DMS153 treated with DMSO at 0.1 percent for 48 hours (cell line): ENCODE measurements at regions not wholly inside any gene's neighbourhood (a gene's known extent, or its start where the extent isn't known, plus 50 kb on each side); places are given as distances from the start of the nearest gene placed in this dataset.

Experiments
- DNase-seq: peaks from one replicate; lab custom pipeline; 2025; ENCODE audit not compliant: unreplicated experiment; lab: John Stamatoyannopoulos, UW

- DNase-seq: peak; percentile 69
Observed at GRCh38 chr1:163796394-163796821, 474.7 kb downstream of the NUF2 start.

DNA sequence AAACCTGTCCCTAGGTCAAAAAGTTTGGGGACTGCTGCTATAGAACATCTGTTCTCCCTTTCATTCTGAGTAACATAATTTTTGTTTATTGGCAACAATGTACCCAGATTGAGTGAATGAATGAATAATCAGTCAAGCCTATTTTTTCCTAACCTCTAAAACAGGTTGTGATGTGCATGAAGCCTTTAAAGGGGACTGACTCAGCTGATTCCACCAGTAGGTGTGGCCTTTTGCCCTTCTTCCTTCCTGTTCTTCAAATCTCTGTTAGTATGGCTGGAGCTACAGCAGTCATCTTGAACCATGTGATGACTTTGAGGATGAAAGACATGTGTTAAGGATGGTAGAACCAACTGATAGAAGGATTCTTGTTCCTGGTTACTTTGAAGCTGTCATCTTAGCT, 476.1 kb downstream of the NUF2 start:
- DNase-seq: no peak

DNA sequence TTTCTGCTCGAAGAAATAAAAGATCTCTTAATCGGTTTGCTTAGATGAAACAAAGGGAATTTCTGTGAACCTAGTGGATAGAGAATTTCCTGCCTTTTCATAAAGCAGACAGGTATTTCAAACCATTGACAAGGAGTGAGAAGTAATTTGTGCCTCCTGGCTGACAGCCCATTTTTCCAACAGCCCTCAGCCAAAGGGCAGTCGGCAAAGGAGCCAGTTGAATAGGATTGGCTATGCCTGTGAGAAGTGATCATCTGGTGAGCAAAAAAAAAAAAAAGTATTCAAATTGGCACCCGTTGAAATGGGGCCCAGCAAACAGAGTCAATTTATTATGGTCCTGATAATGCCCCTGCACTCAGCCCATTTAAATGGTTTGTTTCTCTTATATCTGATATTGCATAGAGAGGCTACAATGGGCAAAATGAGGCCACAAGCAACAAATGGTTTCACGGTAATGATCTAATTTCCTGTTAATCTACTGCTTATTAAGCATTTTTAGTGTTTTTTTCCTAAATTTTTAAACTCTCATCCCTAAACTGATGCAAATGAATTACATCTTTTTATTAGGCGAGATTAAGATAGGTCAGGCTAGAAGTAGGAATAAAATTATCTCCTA, 477.5 kb downstream of the NUF2 start:
- DNase-seq: peak; percentile 76

- DNase-seq: no peak
Observed at GRCh38 chr1:163807331-163808049, 485.7 kb downstream of the NUF2 start.

GRCh38 chr1:163813251-163813650, 491.5 kb downstream of the NUF2 start:
- DNase-seq: no peak

GRCh38 chr1:163820226-163820625, 498.5 kb downstream of the NUF2 start:
- no peak for DNase-seq

GRCh38 chr1:163820766-163821165, 499.0 kb downstream of the NUF2 start:
- DNase-seq: no peak

- DNase-seq: no peak
Observed at GRCh38 chr1:163821679-163822078, 499.9 kb downstream of the NUF2 start.

GRCh38 chr1:163823017-163823416, 501.3 kb downstream of the NUF2 start:
- DNase-seq: no peak

- no peak for DNase-seq
Observed at GRCh38 chr1:163824006-163824405, 502.3 kb downstream of the NUF2 start.

GRCh38 chr1:163824490-163824889, 502.7 kb downstream of the NUF2 start:
- DNase-seq: no peak

DNA sequence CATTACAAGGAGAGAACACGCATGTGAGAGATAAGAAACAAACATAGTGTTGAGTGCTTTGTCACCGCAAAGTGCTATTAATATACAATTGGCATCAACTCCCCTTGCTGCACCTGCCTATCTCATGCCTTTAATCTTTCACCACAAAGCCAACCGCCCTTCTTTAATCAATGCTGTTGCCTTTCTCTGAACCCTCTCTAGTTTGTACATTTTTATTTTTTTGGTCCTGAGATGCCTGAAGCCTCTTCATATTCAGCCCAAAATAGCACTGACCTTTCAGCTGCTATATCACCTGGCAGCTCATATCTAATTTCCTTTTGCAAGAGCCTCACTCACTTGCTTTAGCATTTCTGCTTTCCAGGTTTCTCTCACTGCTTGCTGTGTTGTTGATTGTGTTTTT, 504.7 kb downstream of the NUF2 start:
- peak; percentile 100 for DNase-seq

DNA sequence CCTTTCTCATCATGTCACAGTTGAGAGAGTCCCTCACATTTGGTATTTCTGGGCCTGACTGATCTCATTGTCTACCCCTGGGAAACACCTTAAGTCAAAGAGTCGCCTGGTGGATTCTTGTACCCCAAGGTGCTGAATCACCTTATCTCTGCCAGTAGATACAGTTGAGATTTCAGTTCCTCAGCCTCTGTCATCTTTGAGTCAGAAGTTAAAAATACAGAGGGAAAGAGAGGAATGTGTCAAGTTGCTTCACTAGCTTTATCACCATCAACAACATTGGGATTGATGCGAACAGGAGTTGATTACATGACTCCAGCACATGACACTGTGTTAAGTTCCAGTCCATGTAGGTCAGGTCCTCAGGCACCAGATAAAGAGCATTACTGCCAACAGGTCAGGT, 513.0 kb downstream of the NUF2 start:
- no peak for DNase-seq

- DNase-seq: no peak
Observed at GRCh38 chr1:163836481-163836880, 514.7 kb downstream of the NUF2 start.

DNA sequence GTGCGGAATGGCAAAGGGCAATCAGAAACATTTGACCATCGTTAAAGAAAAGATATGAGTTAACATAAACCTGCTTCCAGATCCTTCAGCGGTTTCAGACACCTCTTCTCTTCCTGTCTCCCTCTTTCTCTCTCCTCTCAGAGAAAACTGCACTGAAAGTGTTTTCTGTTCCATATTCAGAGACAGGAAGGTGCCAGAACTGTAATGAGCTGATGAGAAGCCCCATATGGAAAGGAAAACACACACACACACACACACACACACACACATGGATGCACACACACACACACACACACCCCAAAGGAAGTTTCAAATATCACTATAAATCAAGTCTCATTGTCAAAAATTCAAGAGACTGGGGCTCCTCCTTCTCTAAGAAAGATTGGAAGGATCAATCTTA, 515.5 kb downstream of the NUF2 start:
- DNase-seq: no peak

DNA sequence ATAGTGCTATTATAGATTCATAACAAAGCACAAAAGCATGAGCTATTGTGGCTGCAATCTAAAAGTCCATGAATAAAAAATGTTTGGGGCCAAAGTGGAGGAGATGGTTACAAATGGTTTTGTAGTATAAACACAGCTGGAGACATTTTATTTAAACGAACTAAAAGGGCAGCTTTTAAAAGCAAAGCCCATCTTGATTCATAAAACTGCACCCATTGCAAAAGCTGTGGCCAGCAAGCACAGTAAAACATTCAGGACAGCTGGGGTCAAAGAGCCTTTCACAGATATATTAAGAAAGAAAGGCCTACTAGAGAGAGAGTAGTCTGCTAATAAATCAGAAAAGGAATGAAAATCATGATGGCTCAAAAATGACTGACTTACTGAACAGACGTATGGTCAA, 520.8 kb downstream of the NUF2 start:
- no peak for DNase-seq

- DNase-seq: no peak
Observed at GRCh38 chr1:163844459-163844858, 522.7 kb downstream of the NUF2 start.

DNA sequence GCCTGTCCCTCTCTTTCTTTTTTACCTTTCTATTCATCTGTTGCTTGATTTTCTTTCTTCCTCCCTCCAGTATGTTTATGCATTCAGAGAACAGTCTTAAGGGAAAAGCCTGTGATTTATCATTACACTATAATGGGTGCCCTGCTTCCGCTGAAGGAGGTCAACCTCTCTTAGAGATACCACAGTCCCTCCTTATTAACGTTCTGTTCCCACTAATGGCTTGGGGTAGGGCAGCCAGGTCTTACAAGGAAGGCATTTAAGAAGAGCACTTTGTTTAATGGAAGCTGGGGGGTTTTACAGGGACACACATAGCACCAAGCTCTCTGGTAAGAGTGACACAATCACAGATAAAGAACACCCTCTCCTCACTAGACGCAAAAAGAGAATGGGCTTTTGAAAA, 523.5 kb downstream of the NUF2 start:
- DNase-seq: no peak

DNA sequence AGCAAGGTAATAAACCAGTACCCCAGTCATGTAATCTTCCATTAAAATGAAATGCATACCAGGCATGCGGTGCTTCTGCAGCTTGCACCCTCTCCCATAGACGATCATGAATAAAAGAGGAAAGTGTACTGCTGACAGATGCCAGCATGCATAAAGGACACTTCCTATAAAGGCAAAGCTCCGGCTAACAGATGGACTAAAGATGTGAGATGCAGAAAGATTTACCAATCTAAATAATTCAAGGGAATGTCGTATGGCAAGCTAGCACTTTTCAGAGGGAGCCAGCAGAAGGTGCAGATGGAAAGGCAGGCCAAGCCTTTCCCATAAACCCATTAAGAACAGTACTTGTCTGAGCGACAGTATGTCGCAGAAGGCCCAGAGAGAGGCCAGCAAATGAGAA, 542.0 kb downstream of the NUF2 start:
- no peak for DNase-seq

DNA sequence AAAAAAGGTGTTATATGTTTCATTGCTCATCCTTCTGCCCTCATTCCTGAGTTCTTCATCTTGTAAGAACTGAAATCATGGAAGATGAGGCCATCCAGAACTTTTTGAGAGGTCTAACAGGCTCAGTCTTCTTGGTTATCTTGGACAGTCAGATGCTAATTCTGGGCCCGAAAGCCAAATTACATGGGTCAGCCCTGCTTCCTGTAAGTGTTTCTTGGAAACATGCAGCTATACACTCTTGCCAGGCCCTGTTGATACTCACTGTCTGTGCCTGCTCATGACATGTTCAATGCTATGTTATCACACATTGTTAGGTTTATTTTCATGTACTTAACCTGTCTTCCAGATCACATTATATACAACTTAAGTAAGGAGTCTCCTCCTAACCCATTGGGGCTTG, 542.5 kb downstream of the NUF2 start:
- DNase-seq: no peak

DNA sequence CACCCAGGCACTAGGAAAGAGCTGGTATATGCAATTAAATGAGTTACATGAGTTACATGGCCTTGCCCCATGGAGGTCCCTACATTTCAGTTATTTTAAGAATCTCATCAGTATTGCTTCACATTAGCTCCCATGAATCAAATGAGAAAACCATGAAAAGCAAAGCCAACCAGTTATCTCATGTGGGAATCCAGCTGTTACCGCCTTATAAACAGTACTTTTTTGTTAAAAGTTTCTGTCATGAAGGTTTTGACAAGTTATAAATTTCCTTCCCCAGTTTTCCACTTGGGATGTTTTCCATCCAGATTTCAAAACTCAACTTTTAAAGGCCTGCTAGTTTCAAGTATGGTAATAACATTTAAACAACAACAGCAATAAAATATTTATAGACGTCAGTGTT, 544.8 kb downstream of the NUF2 start:
- no peak for DNase-seq

DNA sequence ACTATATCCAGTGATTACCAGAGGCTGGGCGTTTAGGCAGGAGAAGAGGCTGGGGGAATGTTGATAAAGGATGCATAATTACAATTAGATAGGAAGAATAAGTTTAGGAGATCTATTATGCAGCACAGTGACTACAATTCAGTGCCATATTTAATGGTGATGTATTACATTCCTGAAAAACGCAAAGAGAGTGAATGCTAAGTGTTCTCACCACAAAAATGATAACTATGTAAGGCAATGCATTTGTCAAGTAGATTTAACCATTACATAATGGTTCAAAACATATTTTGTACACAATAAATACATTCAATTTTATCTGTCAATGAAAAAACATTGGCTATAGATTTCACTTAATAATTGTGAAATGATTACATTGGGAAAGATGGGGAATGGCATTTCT, 548.9 kb downstream of the NUF2 start:
- no peak for DNase-seq

DNA sequence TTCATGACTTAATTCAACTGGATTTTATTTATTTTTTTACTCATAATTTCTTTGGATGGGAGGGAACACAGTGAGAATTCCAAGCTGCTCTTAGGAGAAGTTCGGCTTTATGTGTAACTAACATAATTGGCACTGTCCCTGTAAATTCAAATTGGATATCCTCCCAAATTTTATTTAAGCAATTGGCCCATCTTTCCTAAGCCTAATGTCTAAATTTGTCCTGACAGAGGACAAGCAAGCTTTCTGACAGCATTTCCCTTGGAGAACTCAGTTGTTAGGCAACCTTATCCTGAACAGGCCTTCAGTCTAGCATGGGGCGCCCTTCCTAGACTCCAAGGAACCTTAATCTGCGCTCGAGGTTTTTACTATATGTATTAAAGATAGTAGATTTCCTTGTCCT, 550.3 kb downstream of the NUF2 start:
- no peak for DNase-seq
